ENCODE measurements at regions not wholly inside any gene's neighbourhood (a gene's known extent, or its start where the extent isn't known, plus 50 kb on each side); places are given as distances from the start of the nearest gene placed in this dataset.

GRCh38 chr15:96701877-96702276 is 371.4 kb downstream of the NR2F2 start:
- H3K4me3 ChIP-seq = no peak overlapping the region
- WGBS, 2 donors = 44 to 58% methylated on average over 2 of the region's 2 CpGs
- no peak overlapping the region for H3K27ac ChIP-seq
- H3K9me3 ChIP-seq = no peaks in the 10 kb centered on the region
- TF ChIP-seq EP300 (IDR thresholded peaks at IDR 0.05) = no peak
- no peak for TF ChIP-seq POLR2A (IDR thresholded peaks at IDR 0.05)
- TF ChIP-seq CTCF (IDR thresholded peaks at IDR 0.05) = no peak
- TF ChIP-seq POLR2AphosphoS5 (IDR thresholded peaks at IDR 0.05) = no peak
- ATAC-seq (ENCODE audit: low FRiP score in 2 of 2) (no peak), DNase-seq (no peak)
- no peaks in the 10 kb centered on the region for H3K4me1 ChIP-seq
- H3K36me3 ChIP-seq = no peaks in the 10 kb centered on the region
- no peaks in the 10 kb centered on the region for H3K27me3 ChIP-seq

GRCh38 chr15:96702589-96702988 is 372.1 kb downstream of the NR2F2 start:
- DNase-seq (no peak), ATAC-seq (ENCODE audit: low FRiP score in 2 of 2) (no peak)

GRCh38 chr15:96703091-96703490 is 372.6 kb downstream of the NR2F2 start:
- TF ChIP-seq EP300 (IDR thresholded peaks at IDR 0.05) (no peak), POLR2A (IDR thresholded peaks at IDR 0.05) (no peak), CTCF (IDR thresholded peaks at IDR 0.05) (no peak), POLR2AphosphoS5 (IDR thresholded peaks at IDR 0.05) (no peak)
- Histone ChIP-seq H3K4me1 (no peaks in the 10 kb centered on the region), H3K9me3 (no peaks in the 10 kb centered on the region), H3K27ac (no peak overlapping the region), H3K4me3 (no peak overlapping the region), H3K27me3 (no peaks in the 10 kb centered on the region), H3K36me3 (no peaks in the 10 kb centered on the region)
- no peak for DNase-seq
- WGBS, 2 donors = 40 to 55% methylated on average over 3 of the region's 3 CpGs
- ATAC-seq (ENCODE audit: low FRiP score in 2 of 2) = no peak

More at GRCh38 chr15:96702589-96702988, 372.1 kb downstream of the NR2F2 start:
- TF ChIP-seq POLR2A (IDR thresholded peaks at IDR 0.05) = no peak
- no peak for TF ChIP-seq CTCF (IDR thresholded peaks at IDR 0.05)
- no peak for TF ChIP-seq POLR2AphosphoS5 (IDR thresholded peaks at IDR 0.05)
- no peak for TF ChIP-seq EP300 (IDR thresholded peaks at IDR 0.05)
- WGBS, 2 donors = 47 to 61% methylated on average over 4 of the region's 4 CpGs
- Histone ChIP-seq H3K9me3 (no peaks in the 10 kb centered on the region), H3K27ac (no peak overlapping the region), H3K36me3 (no peaks in the 10 kb centered on the region), H3K4me1 (no peaks in the 10 kb centered on the region), H3K4me3 (no peak overlapping the region), H3K27me3 (no peaks in the 10 kb centered on the region)

- no peak for TF ChIP-seq POLR2AphosphoS5 (IDR thresholded peaks at IDR 0.05)
- no peak for TF ChIP-seq CTCF (IDR thresholded peaks at IDR 0.05)
- TF ChIP-seq POLR2A (IDR thresholded peaks at IDR 0.05) = no peak
- H3K9me3 ChIP-seq = no peaks in the 10 kb centered on the region
- H3K27me3 ChIP-seq = no peaks in the 10 kb centered on the region
- DNase-seq (no peak), ATAC-seq (ENCODE audit: low FRiP score in 2 of 2) (no peak)
- no peaks in the 10 kb centered on the region for H3K36me3 ChIP-seq
- WGBS, 2 donors = 63 to 67% methylated on average over 5 of the region's 5 CpGs
- no peaks in the 10 kb centered on the region for H3K4me1 ChIP-seq
- H3K4me3 ChIP-seq = no peak overlapping the region
- H3K27ac ChIP-seq = no peak overlapping the region
These were observed 373.5 kb downstream of the NR2F2 start for GRCh38 chr15:96703794-96704550.

- TF ChIP-seq POLR2A (IDR thresholded peaks at IDR 0.05) = no peak
- TF ChIP-seq POLR2AphosphoS5 (IDR thresholded peaks at IDR 0.05) = no peak
- TF ChIP-seq CTCF (IDR thresholded peaks at IDR 0.05) = no peak
- TF ChIP-seq EP300 (IDR thresholded peaks at IDR 0.05) = no peak
- 58% methylated on average over 6 of the region's 6 CpGs for WGBS, 2 donors
- Histone ChIP-seq H3K36me3 (no peaks in the 10 kb centered on the region), H3K9me3 (no peaks in the 10 kb centered on the region), H3K4me3 (no peak overlapping the region), H3K27ac (no peak overlapping the region), H3K27me3 (no peaks in the 10 kb centered on the region), H3K4me1 (no peaks in the 10 kb centered on the region)
- DNase-seq = no peak
- ATAC-seq (ENCODE audit: low FRiP score in 2 of 2) = no peak
These were observed 385.6 kb downstream of the NR2F2 start for GRCh38 chr15:96716075-96716474.
